C4-2B (cell line): ENCODE measurements at regions not wholly inside any gene's neighbourhood (a gene's known extent, or its start where the extent isn't known, plus 50 kb on each side); places are given as distances from the start of the nearest gene placed in this dataset.

ENCODE experiments used
- ZFX ChIP-seq: fragments of 450-650 bp; IDR thresholded peaks from 2 replicates; pipeline ENCODE4 v1.6.1; 2017
- TF ChIP-seq, protein P1 (sequence below): fragments of 450-650 bp; conservative IDR thresholded peaks from 2 replicates; pipeline ENCODE4 v1.5.1; 2017; ENCODE audit warnings: mild to moderate bottlenecking

DNA sequence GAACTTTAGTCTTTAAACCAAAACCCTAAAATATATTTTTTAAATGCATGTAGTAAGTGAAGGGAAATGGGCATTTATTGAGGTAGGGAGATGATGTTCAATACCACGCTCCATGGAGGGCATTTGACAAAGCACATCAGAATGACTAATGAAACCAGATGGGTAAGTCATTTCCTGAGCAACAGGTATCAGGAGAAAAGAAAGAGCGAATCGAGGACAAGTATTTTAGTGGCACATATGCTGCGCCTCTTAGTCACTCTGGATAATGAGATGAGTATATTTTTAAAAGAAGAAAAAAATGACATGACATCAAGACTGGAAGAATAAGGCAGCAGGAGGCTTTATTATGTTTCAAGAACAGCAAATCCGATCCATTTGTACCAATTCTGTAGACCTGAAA lies 129.0 kb upstream of the ARHGEF3 start:
- TF ChIP-seq, protein P1, sequence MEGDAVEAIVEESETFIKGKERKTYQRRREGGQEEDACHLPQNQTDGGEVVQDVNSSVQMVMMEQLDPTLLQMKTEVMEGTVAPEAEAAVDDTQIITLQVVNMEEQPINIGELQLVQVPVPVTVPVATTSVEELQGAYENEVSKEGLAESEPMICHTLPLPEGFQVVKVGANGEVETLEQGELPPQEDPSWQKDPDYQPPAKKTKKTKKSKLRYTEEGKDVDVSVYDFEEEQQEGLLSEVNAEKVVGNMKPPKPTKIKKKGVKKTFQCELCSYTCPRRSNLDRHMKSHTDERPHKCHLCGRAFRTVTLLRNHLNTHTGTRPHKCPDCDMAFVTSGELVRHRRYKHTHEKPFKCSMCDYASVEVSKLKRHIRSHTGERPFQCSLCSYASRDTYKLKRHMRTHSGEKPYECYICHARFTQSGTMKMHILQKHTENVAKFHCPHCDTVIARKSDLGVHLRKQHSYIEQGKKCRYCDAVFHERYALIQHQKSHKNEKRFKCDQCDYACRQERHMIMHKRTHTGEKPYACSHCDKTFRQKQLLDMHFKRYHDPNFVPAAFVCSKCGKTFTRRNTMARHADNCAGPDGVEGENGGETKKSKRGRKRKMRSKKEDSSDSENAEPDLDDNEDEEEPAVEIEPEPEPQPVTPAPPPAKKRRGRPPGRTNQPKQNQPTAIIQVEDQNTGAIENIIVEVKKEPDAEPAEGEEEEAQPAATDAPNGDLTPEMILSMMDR = no peak
- no peak for TF ChIP-seq ZFX
